GM19397 (cell line): ENCODE measurements at regions not wholly inside any gene's neighbourhood (a gene's known extent, or its start where the extent isn't known, plus 50 kb on each side); places are given as distances from the start of the nearest gene placed in this dataset.
"Not testable (repeated sequence)": the region's sequence is repeated elsewhere in the genome, so short reads cannot be mapped to it uniquely, and the experiment has no call there.

Source experiments
- ATAC-seq: cut with Tn5 transposase; IDR thresholded peaks from one replicate; pipeline ENCODE4 v1.9.1; 2021; ENCODE audit warnings: mild to moderate bottlenecking, moderate library complexity; ENCODE audit not compliant: unreplicated experiment

DNA sequence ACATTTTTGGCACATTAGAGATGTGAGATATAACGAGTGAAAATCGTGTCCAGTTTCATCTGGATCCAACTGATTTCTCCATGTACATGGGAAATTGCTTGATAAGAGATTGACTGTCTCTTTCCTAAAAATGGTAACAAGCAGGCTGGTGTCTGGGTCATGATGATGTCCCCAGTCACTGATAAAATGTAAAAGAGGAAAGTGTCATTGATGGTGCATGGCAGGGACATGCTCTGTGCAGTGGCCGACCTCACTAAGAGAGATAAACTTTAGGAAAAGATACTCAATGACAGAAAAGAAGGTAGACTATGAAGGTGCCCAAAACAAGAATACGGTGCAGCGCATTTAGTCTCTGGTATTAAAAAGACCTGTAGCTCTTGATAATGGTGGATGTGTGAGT is 1517.5 kb downstream of the RPIA start:
- no peak for ATAC-seq

DNA sequence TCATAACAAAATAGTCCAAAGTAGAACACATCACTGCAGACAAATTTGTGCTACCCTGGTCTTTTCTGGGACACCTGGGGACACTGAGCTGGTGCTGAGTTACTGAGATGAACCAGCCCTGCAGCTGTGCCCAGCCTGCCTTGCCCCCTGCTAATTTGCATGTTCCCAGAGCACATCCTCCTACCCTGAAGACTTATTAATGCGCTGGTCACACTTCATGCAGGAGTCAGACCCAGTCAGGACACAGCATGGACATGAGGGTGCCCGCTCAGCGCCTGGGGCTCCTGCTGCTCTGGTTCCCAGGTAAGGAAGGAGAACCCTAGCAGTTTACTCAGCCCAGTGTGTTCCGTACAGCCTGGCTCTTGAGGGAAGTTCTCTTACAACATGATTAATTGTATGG is 1518.3 kb downstream of the RPIA start:
- no peak for ATAC-seq

DNA sequence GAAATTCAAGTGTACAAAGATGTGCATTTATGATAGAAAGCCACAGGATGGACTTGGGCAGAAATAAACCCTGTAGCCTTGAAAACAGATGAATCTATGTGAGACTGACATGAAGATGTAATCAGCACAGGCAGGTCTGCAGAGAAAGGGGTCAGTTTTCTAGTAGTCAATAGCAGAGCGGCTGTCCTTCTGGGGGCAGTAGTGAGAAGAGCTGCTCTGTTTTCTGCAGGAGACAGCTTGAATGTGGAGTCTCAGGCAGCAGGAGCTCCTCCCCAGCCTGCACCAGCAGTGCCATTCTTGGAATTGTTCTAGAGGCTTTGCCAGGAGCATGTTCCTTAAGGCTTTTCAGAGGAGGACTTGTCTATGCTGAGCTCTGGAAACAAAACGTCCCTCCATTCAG is 1524.4 kb downstream of the RPIA start:
- ATAC-seq: not testable (repeated sequence)

DNA sequence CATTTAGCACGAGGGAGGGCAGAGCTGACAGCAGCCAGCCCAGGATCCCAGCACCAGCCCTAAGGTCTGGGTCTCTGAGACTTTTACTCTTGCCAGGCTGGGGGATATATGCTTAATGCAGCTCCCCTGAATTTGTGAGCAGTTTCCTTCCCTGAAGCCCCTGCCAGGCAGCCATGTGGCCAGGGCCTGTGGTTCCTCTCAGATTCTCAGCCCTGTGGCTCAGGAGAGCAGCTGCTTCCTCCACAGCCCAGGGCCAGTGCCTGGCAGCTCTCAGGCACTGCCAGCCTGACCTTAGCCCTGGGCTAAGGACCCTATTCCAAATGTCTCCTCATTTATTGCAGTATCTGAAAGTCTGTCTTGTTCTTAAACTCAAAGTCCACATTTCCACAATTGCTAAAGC is 1525.3 kb downstream of the RPIA start:
- not testable (repeated sequence) for ATAC-seq

DNA sequence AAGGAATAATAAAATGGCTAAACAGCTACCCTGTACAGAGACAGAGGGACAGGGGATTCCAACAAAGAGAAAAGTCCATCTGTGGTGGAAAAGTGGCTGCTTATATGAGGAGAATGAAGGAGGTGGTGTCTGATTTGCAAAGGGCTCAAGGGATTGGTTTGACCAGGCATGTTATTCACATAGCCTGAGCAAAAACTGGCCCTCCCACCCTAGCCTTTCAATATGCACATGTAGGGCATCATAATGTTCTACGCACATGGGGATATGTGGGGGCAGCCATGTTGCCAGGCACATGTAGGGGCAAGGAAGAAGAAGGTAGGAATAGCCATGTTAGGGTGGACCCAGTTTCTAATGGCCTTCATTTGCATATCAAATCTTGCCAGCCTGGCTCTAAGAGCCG is 1527.1 kb downstream of the RPIA start:
- not testable (repeated sequence) for ATAC-seq

DNA sequence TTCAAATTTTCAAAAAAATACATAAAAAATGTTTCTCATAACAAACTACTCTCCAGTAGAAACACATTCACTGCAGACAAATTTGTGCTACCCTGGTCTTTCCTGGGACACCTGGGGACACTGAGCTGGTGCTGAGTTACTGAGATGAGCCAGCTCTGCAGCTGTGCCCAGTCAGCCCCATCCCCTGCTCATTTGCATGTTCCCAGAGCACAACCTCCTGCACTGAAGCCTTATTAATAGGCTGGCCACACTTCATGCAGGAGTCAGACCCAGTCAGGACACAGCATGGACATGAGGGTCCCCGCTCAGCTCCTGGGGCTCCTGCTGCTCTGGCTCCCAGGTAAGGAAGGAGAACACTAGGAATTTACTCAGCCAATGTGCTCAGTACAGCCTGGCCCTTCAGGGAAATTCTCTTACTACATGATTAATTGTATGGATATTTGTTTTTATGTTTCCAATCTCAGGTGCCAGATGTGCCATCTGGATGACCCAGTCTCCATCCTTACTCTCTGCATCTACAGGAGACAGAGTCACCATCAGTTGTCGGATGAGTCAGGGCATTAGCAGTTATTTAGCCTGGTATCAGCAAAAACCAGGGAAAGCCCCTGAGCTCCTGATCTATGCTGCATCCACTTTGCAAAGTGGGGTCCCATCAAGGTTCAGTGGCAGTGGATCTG is 1529.3 kb downstream of the RPIA start:
- not testable (repeated sequence) for ATAC-seq

DNA sequence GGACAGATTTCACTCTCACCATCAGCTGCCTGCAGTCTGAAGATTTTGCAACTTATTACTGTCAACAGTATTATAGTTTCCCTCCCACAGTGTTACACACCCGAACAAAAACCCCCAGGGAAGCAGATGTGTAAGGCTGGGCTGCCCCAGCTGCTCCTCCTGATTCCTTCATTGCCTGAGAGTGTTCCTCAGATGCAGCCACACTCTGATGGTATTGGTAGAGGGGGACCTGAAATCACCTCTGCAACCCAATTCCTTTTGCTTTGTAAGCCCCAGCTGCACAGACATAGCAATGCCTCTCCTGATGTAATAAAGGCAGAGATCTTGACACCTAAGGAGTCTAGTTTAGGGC is 1529.8 kb downstream of the RPIA start:
- no peak for ATAC-seq

DNA sequence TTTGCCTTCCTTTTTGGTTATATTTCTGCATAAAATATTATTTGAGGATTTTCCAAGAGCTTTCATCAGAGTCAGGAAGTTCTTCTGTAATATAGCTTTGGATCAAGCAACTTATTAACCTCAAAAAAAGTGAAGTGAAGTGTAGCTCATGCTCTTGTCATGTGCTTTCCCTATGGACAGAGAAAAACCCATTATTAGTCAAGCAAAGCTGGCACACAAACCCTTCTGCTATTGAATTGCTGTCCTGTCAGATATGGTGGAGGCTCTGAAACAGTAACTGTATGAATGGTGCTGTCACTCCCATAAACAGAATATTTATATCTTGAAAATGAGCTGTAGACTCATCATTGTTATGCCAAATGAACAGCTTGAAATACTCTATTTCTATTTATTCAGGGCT is 1533.3 kb downstream of the RPIA start:
- not testable (repeated sequence) for ATAC-seq

DNA sequence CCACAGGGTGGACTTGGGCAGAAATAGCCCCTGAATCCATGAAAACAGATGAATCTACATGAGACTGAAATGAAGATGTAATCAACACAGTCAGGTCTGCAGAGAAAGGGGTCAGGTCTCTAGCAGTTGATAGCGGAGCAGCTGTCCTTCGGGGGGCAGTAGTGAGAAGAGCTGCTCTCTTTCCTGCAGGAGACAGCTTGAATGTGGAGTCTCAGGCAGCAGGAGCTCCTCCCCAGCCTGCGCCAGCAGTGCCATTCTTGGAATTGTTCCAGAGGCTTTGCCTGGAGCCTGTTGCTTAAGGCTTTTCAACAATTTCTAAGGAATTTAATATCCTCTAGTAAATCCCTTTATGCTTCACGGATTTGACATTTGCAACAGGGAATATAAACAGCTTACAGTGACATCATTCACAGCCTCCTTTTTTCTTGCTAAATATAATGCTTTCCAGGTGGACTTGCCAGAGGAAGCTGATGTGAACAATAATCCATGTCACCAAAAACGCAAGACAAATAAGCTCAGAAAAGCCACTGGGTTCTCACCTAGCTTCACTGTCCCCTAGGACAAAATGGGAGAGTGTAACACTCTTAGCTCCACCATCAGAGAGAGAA is 1535.1 kb downstream of the RPIA start:
- not testable (repeated sequence) for ATAC-seq

DNA sequence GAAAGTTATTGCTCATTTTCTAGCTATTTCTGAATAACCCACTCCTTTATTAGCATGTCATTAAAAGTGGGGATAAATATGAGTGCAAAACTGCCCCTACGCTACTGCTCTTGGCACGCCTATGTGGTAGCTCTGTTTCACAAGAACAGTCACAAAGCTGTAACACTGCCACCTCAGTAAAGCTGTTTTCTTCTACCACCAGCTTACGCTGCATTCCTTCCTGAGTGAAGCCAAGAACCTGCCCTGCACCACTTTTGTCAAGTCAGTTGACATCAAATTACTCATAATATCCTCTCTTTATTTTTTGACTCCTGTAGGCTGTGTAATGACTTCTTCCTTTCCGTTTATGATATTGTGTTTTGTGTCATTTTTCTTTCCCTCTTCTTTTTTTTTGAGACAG is 1539.7 kb downstream of the RPIA start:
- ATAC-seq: not testable (repeated sequence)

DNA sequence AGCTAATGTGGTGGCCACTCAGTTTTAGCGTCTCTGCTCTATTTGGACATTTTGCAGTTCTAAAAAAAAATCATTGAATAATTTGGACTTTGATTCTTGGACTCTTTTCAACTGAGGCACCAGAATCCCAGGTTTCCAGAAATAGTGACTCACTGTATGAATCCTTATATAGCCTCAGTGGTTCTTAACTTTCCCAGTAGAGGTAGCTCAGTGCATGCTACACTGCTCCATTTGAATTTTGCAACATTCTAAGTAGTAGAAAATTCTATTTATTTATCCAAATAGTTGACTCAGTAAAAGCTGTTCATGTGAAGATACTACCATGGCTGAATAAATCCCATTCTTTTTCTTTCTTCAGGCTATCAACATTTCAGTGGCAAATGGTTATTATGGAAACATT is 1544.0 kb downstream of the RPIA start:
- not testable (repeated sequence) for ATAC-seq

DNA sequence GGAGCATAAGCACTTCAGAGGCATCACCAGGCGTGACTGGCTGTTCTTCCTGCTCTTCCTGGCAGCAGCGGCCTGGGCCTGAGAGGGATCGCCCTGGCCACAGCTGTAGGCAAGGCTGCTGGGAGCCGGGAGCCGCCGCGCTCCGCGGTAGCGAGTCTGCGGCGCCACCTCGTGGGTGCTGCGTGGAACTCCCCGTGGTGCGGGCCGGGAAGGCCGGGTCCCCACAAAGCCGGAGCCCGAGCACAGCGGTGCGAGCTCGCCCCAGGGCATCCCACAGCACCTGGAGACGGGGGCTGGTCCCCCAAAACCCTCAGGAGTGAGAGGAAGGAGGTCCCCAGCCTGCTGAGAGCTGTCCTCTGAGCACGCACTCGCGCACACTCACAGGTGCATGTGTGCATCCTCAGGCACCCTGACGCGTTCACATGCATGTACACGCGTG is 1546.5 kb downstream of the RPIA start:
- not testable (repeated sequence) for ATAC-seq

DNA sequence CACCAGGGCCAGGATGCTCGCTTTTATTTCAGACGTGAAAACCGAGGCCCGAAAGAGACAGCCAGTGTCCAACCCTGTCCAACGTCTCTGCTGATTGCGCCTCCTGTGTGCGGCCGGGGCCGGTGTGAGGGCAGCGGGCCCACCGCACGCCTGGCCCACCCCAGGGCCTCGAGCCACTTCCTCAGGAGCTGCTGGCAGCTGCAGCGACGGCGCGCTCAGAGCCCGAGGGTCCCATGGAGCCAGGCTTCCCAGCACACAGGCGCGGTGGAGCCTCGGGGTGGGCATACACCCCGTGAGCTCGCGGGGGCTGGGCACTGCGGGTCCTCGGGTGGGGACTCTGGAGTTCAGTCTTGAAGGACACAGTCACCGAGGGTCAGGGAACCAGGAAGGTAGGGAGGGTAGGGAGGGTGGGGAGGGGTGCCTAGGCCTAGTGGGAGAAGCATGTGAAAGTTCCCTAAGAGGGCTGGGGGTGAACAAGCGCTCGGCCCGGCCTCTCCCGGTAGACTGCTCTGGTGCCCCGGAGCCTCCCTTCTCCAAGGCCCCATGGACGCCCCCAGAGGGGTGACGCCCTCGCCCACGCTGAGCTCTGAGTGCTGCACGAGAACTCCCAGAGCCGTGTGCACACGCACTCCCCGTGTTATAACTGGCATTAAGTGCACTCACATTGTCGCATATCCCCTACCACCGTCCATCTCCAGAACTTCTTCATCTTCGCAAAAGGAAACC is 1547.2 kb downstream of the RPIA start:
- not testable (repeated sequence) for ATAC-seq

DNA sequence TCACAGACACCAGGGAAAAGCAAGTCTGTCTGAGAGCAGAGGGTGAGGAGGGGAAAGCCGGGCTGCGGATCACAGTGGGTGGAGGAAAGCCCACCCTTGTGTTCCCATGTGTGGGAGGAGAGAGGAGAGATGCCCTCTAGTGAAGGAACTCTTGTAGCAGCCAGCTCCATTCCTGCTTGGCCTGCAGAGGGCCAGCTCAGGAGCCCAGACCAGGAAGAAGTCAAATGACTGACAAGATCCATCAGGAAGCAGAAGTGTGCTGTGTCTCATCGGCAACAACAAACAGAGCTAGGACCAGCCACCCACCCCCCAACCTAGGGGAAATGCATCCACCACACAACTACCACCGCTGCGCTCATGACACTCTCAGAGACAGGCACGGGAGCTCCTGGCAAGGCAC is 1548.3 kb downstream of the RPIA start:
- not testable (repeated sequence) for ATAC-seq

DNA sequence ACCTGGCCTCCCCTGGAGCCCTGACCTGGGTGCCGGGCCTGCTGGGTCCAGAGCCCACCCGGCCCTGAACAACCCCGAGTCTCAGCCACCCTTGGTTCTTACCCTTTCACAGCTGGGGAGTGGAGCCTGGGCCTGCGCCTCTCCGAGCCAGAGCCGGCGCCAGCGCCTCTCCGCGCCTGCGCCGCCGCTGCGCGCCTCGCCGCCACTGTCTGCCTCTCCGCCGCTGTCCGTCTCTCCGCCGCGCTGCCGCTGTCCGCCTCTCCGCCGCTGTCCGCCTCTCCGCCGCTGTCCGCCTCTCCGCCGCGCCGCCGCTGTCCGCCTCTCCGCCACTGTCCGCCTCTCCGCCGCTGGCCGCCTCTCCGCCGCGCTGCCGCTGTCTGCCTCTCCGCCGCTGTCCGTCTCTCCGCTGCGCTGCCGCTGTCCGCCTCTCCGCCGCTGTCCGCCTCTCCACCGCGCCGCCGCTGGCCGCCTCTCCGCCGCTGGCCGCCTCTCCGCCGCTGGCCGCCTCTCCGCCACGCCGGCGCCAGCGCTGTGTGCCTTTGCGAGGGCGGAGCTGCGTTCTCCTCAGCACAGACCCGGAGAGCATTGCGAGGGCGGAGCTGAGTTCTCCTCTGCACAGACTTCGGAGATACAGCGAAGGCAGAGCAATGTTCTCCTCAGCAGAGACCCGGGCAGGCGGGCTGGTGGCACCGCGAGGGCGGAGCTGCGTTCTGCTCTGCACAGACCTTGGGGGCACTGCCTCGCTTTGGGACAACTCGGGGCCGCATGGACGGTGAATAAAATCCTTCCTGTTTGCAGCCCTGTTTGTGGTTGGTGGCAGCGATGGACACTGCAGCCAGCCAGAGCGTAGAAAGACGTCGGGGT is 1553.7 kb downstream of the RPIA start:
- ATAC-seq: not testable (repeated sequence)

DNA sequence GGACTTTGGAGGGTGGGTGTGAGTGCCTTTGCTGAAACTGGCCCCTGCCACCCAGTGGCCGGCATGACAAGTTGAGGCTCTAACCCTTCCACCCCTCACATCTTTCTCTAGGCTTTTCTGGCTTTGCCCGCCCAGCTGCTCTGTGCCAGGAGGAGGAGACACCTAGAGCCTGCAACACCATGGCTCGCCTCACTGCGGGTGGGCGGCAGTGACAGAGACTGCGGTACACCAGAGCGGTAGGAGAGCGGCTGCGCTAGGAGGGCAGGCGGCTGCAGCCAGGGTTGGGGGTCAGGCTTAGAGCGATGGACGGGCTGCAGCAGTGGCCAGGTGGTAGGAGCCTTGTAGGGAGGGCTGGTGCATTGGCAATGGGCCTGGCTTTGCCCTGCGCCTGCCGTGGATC is 1556.9 kb downstream of the RPIA start:
- ATAC-seq: not testable (repeated sequence)

DNA sequence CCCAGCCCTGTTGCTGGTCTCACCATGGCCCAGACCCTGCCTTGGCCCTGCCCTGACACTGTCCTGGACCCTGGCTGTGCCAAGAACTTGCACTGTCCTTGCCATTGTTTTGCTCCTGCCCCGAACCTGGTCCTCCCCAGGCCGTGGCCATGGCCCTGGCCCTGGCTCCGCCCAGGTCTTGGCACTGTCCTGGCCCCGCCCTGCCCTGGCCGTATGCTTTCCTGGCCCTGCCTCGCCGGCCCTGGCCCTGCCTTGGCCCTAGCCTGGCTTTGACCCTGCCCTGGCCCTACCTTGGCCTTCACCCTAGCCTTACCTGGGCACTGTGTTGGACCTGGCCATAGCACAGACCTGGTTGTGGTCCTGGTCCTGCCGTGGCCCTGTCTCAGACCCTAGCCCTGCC is 1558.9 kb downstream of the RPIA start:
- ATAC-seq: not testable (repeated sequence)

DNA sequence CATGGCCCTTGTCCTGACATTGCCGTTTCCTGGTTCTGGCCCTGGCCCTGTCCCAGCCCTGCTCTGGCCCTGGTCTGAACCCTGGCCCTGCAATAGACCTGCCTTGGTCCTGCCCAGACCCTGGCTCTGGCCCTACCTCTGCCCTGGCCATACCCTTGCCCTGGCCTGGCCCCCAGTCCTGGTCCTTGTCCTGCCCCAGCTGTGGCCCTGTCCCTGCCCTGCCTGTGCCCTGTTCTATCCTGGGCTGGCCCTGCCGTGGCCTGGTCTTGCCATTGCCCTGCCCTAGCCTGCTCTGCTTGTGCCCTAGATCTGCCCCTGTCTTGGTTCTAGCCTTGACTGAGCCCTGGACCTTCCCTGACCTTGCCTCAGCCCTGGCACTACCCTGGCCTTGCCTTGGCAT is 1560.1 kb downstream of the RPIA start:
- ATAC-seq: not testable (repeated sequence)

DNA sequence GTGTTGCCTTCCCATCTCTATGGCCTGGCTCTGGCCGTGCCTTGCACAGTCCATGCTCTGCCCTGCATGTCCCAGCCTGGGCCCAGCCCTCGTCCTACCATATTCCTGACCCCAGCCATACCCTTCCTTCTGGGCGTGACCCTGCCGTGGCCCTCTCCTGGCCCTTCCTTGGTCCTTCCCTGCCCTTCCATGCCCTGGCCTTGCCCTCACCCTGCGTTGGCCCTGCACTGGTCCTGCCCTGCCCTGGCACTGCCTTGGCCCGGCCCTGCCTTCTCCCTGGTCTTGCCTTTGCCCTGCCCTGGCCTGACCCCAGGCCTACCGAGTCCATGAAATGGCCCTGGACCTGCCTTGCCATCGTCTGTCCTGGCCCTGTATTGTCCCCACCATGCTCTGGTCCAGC is 1561.8 kb downstream of the RPIA start:
- ATAC-seq: not testable (repeated sequence)

DNA sequence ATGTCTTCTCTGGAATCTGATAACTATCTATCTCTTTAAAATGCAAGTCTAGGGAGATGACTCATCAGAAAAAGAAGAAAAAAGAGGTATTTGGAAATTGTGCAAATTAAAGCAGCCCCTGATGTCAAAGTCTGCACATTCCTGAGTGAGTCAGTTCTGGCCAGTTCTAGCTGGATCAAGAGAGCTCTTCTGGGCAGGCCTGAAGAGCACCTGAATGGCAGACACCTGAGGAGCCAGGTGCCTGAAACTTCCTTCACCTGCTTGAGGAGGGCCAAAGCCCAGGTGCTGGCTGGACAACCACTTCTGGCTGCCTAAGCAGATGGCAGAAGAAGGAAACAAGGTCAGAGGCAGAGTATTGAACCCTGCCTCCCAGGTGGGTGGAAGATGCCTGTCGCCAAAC is 1575.4 kb downstream of the RPIA start:
- ATAC-seq: not testable (repeated sequence)

DNA sequence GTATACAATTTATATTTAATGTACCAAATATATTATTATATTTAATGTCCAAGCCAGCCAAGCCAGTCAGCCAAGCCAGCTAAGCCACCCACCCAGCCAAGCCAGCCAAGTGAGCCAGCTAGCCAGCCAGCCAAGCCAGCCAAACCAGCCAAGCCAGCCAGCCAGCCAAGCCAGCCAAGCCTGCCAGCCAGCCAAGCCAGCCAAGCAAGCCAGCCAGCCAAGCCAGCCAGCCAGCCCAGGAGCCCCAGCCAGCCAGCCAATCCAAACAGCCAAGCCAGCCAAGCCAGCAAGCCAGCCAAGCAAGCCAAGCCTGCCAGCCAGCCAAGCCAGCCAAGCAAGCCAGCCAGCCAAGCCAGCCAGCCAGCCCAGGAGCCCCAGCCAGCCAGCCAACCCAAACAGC is 1596.3 kb downstream of the RPIA start:
- not testable (repeated sequence) for ATAC-seq
